Glutamatergic neuron (in vitro differentiated cells): ENCODE measurements at regions not wholly inside any gene's neighbourhood (a gene's known extent, or its start where the extent isn't known, plus 50 kb on each side); places are given as distances from the start of the nearest gene placed in this dataset.

Experiments
- DNase-seq: peaks from one replicate; pipeline ENCODE4 v3.0.0; 2022
- H3K27ac Mint-ChIP-seq: one replicate; pipeline ENCODE4 v1.8.0; 2020; ENCODE audit warnings: mild to moderate bottlenecking, mixed read lengths, inconsistent platforms; ENCODE audit not compliant: unreplicated experiment
- H3K27me3 Mint-ChIP-seq: one replicate; pipeline ENCODE4 v1.8.0; 2020; ENCODE audit warnings: mild to moderate bottlenecking, moderate library complexity, mixed read lengths, inconsistent platforms; ENCODE audit not compliant: unreplicated experiment
- H3K36me3 Mint-ChIP-seq: one replicate; pipeline ENCODE4 v1.8.0; 2020; ENCODE audit warnings: mild to moderate bottlenecking, mixed read lengths, inconsistent platforms; ENCODE audit not compliant: unreplicated experiment
- H3K4me1 Mint-ChIP-seq: one replicate; pipeline ENCODE4 v1.8.0; 2020; ENCODE audit warnings: mild to moderate bottlenecking, low read depth, mixed read lengths, inconsistent platforms; ENCODE audit not compliant: unreplicated experiment
- H3K4me3 Mint-ChIP-seq: one replicate; pipeline ENCODE4 v1.8.0; 2020; ENCODE audit warnings: mild to moderate bottlenecking, mixed read lengths, inconsistent platforms; ENCODE audit not compliant: unreplicated experiment
- H3K9me3 Mint-ChIP-seq: one replicate; pipeline ENCODE4 v1.8.0; 2020; ENCODE audit warnings: mild to moderate bottlenecking, moderate library complexity, mixed read lengths, inconsistent platforms; ENCODE audit not compliant: unreplicated experiment
- CTCF ChIP-seq: fragments of 200-600 bp; sonication (generic); IDR thresholded peaks from one replicate; pipeline ENCODE4 v1.5.0; 2021; ENCODE audit not compliant: partially characterized antibody, unreplicated experiment

DNA sequence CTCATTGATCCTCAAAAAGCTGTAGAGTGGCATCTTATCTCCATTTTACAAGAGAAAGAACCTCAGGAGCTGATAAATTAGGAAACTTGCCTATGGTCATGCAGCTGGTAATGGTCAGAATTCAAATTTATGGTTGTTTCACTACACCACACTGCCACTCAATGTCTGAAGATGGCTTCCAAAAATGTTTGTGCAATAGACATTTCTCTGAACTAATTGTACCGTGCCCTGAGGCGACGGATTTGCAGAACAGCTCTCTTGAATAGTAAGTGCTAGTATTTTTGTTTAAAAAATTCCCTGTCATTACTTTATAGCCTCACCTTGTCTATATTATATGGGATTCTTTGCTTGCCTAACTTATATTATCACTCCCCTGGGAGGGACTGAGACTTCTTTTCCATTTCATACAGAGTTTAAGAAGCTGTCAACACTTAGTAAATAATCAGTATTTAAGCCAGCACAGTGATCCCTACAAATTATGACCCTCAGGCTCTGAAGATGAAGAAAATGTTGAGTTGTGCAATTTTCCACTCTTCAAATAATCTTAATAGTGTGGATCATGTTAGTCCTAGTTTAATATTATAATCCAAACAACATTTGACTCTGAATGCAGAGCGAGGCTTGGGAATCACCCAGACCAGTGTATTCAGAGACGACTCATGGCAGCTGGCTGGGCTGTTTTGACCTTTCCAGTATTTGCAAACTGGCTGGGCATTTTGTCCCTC is 346.6 kb downstream of the PTEN start:
- no peaks in the 10 kb centered on the region for H3K9me3 Mint-ChIP-seq
- no peak for TF ChIP-seq CTCF
- no peaks in the 10 kb centered on the region for H3K36me3 Mint-ChIP-seq
- DNase-seq = no peak
- no peaks in the 10 kb centered on the region for H3K4me1 Mint-ChIP-seq
- H3K27ac Mint-ChIP-seq = no peak overlapping the region
- H3K27me3 Mint-ChIP-seq = peaks cover 2% of the 10 kb centered on the region
- H3K4me3 Mint-ChIP-seq = no peak overlapping the region

DNA sequence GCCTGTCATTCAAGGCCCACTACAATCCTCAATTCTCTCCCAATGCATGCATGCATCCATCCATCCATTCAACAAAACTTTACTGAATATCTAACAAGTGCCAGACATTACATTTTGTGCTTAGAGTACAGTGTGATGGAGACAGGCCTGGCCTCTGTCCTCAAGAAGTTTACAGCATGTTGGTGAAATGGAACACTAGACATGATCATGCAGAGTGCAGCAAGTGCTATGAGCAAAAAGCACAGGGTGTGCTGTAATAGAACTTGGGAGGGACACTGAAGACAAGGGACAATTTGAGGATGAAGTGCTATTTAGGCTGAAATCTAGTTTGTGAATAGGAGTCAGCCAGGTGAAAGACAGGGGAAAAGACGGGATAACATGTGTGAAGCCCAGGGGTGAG is 347.8 kb downstream of the PTEN start:
- H3K9me3 Mint-ChIP-seq = no peaks in the 10 kb centered on the region
- no peaks in the 10 kb centered on the region for H3K36me3 Mint-ChIP-seq
- H3K27me3 Mint-ChIP-seq = peaks cover 2% of the 10 kb centered on the region
- no peak for DNase-seq
- H3K4me3 Mint-ChIP-seq = no peak overlapping the region
- no peaks in the 10 kb centered on the region for H3K4me1 Mint-ChIP-seq
- no peak for TF ChIP-seq CTCF
- H3K27ac Mint-ChIP-seq = no peak overlapping the region

DNA sequence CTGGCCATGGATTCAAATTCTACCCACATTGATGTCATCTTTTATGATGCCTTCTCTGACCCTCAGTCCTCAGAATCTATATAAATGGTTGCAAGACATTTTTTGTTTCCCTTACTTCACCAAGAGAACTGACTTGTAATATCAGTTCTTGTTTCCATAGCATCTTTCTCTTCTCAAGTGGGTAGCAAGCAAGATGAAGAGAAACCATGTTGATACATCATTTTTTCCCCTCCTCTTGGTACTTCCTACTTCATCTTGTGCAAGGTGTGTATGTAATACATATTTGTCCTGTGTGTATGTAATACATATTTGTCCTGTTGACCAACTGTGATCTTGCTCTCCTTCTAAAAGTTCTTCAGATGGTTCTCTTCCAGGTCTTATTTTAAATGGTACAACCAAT is 348.6 kb downstream of the PTEN start:
- H3K9me3 Mint-ChIP-seq = no peaks in the 10 kb centered on the region
- no peak overlapping the region for H3K4me3 Mint-ChIP-seq
- peaks cover 2% of the 10 kb centered on the region for H3K27me3 Mint-ChIP-seq
- no peak for DNase-seq
- H3K4me1 Mint-ChIP-seq = no peaks in the 10 kb centered on the region
- no peak overlapping the region for H3K27ac Mint-ChIP-seq
- H3K36me3 Mint-ChIP-seq = no peaks in the 10 kb centered on the region
- no peak for TF ChIP-seq CTCF

DNA sequence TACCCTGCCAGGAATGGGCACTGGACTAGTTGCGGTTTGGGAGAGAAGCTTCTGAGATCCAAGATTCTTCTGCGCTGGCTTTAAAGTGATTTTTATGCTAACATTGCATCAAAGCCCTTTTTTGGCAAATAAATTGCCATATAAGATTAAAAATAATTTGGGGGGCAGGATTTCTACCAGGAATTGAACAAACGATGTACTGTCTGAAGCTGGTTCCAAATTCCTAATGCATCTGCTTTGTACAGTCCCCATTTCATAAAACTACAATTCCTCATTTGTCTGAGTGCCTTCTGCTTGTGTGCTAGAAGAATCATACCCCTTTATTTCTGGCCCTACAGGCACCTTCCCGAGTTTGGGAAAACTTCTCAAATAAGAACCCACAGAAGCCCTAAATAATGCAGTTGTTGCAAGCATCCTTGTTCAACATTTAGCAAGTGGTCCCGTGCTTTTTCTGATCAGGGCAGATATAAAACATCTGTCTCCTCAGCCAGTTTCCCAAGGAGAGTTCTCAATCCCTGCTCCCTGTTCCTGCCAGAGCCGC is 349.7 kb downstream of the PTEN start:
- H3K27me3 Mint-ChIP-seq = peaks cover 2% of the 10 kb centered on the region
- H3K27ac Mint-ChIP-seq = no peak overlapping the region
- H3K36me3 Mint-ChIP-seq = no peaks in the 10 kb centered on the region
- no peaks in the 10 kb centered on the region for H3K9me3 Mint-ChIP-seq
- no peak overlapping the region for H3K4me3 Mint-ChIP-seq
- no peaks in the 10 kb centered on the region for H3K4me1 Mint-ChIP-seq
- no peak for DNase-seq
- TF ChIP-seq CTCF = no peak

- Mint-ChIP-seq H3K9me3 (no peaks in the 10 kb centered on the region), H3K27ac (no peak overlapping the region), H3K4me3 (no peak overlapping the region), H3K27me3 (peaks cover 2% of the 10 kb centered on the region), H3K4me1 (peaks cover 2% of the 10 kb centered on the region), H3K36me3 (no peaks in the 10 kb centered on the region)
- no peak for TF ChIP-seq CTCF
- DNase-seq = no peak
Measured at GRCh38 chr10:88216976-88217375, 353.6 kb downstream of the PTEN start.
